Skeletal muscle satellite cell (primary cell): ENCODE measurements at regions not wholly inside any gene's neighbourhood (a gene's known extent, or its start where the extent isn't known, plus 50 kb on each side); places are given as distances from the start of the nearest gene placed in this dataset.

Experiments used
- H3K27me3 ChIP-seq: 2 replicates; pipeline ENCODE4 v1.7.0; 2013; ENCODE audit warnings: low read length; ENCODE audit not compliant: control insufficient read depth, insufficient read depth
- H3K36me3 ChIP-seq: 2 replicates; pipeline ENCODE4 v1.7.0; 2013; ENCODE audit warnings: mild to moderate bottlenecking, control low read depth, low read length; ENCODE audit not compliant: insufficient read depth
- H3K4me1 ChIP-seq: 2 replicates; pipeline ENCODE4 v1.7.0; 2013; ENCODE audit warnings: low read length; ENCODE audit not compliant: control insufficient read depth, insufficient read depth
- H3K4me2 ChIP-seq: 2 replicates; pipeline ENCODE4 v1.7.0; 2013; ENCODE audit warnings: mild to moderate bottlenecking, low read length
- H3K4me3 ChIP-seq: 2 replicates; pipeline ENCODE4 v1.7.0; 2013; ENCODE audit warnings: low read length
- H3K9ac ChIP-seq: 2 replicates; pipeline ENCODE4 v1.7.0; 2013; ENCODE audit warnings: mild to moderate bottlenecking, low read depth, low read length, moderate library complexity
- H3K9me3 ChIP-seq: replicated peaks from 2 replicates; pipeline ENCODE4 v1.7.0; 2013; ENCODE audit warnings: mild to moderate bottlenecking, control low read depth, low read length

GRCh38 chr14:49424436-49425331 is 161.5 kb downstream of the RPS29 start:
- no peaks in the 10 kb centered on the region for H3K36me3 ChIP-seq
- H3K4me1 ChIP-seq: no peaks in the 10 kb centered on the region
- H3K27me3 ChIP-seq: peaks cover 23% of the 10 kb centered on the region
- H3K9me3 ChIP-seq: no peaks in the 10 kb centered on the region
- no peak overlapping the region for H3K9ac ChIP-seq
- H3K4me3 ChIP-seq: no peak overlapping the region
- no peak overlapping the region for H3K4me2 ChIP-seq

GRCh38 chr14:49420201-49420600 is 166.0 kb downstream of the RPS29 start:
- no peaks in the 10 kb centered on the region for H3K4me1 ChIP-seq
- no peak overlapping the region for H3K4me3 ChIP-seq
- H3K9me3 ChIP-seq: no peaks in the 10 kb centered on the region
- H3K4me2 ChIP-seq: no peak overlapping the region
- H3K9ac ChIP-seq: no peak overlapping the region
- H3K27me3 ChIP-seq: peaks cover 18% of the 10 kb centered on the region
- H3K36me3 ChIP-seq: no peaks in the 10 kb centered on the region

- Histone ChIP-seq H3K36me3 (no peaks in the 10 kb centered on the region), H3K4me3 (no peak overlapping the region), H3K9ac (no peak overlapping the region), H3K9me3 (no peaks in the 10 kb centered on the region), H3K4me1 (no peaks in the 10 kb centered on the region), H3K4me2 (no peak overlapping the region), H3K27me3 (peaks cover 14% of the 10 kb centered on the region)
Measured at GRCh38 chr14:49418789-49419188, 167.4 kb downstream of the RPS29 start.

GRCh38 chr14:49417790-49418189 is 168.4 kb downstream of the RPS29 start:
- Histone ChIP-seq H3K36me3 (no peaks in the 10 kb centered on the region), H3K9ac (no peak overlapping the region), H3K4me3 (no peak overlapping the region), H3K27me3 (peaks cover 14% of the 10 kb centered on the region), H3K4me1 (no peaks in the 10 kb centered on the region), H3K9me3 (no peaks in the 10 kb centered on the region), H3K4me2 (no peak overlapping the region)

GRCh38 chr14:49408187-49408933 is 177.8 kb downstream of the RPS29 start:
- H3K27me3 ChIP-seq: peaks cover 6% of the 10 kb centered on the region
- H3K36me3 ChIP-seq: no peaks in the 10 kb centered on the region
- H3K4me1 ChIP-seq: peaks cover 19% of the 10 kb centered on the region
- H3K4me2 ChIP-seq: no peak overlapping the region
- no peak overlapping the region for H3K4me3 ChIP-seq
- H3K9ac ChIP-seq: no peak overlapping the region
- H3K9me3 ChIP-seq: no peaks in the 10 kb centered on the region

- H3K4me3 ChIP-seq: no peak overlapping the region
- peaks cover 19% of the 10 kb centered on the region for H3K4me1 ChIP-seq
- H3K36me3 ChIP-seq: no peaks in the 10 kb centered on the region
- H3K9ac ChIP-seq: peak overlapping the region; percentile 11
- peak overlapping the region; percentile 54 for H3K4me2 ChIP-seq
- H3K27me3 ChIP-seq: no peaks in the 10 kb centered on the region
- H3K9me3 ChIP-seq: no peaks in the 10 kb centered on the region
Measured at GRCh38 chr14:49405291-49405690, 180.9 kb downstream of the RPS29 start.

- H3K4me2 ChIP-seq: no peak overlapping the region
- H3K9ac ChIP-seq: no peak overlapping the region
- H3K36me3 ChIP-seq: no peaks in the 10 kb centered on the region
- no peak overlapping the region for H3K4me3 ChIP-seq
- no peaks in the 10 kb centered on the region for H3K9me3 ChIP-seq
- H3K27me3 ChIP-seq: no peaks in the 10 kb centered on the region
- peaks cover 12% of the 10 kb centered on the region for H3K4me1 ChIP-seq
Measured at GRCh38 chr14:49401373-49401772, 184.8 kb downstream of the RPS29 start.

- Histone ChIP-seq H3K4me2 (no peak overlapping the region), H3K9ac (no peak overlapping the region), H3K9me3 (no peaks in the 10 kb centered on the region), H3K4me1 (no peaks in the 10 kb centered on the region), H3K36me3 (no peaks in the 10 kb centered on the region), H3K4me3 (no peak overlapping the region), H3K27me3 (no peaks in the 10 kb centered on the region)
Measured at GRCh38 chr14:49396801-49397200, 189.4 kb downstream of the RPS29 start.

GRCh38 chr14:49381778-49382177 is 204.4 kb downstream of the RPS29 start:
- H3K9me3 ChIP-seq: no peaks in the 10 kb centered on the region
- no peak overlapping the region for H3K9ac ChIP-seq
- peaks cover 5% of the 10 kb centered on the region for H3K27me3 ChIP-seq
- no peak overlapping the region for H3K4me3 ChIP-seq
- no peaks in the 10 kb centered on the region for H3K4me1 ChIP-seq
- no peak overlapping the region for H3K4me2 ChIP-seq
- no peaks in the 10 kb centered on the region for H3K36me3 ChIP-seq

GRCh38 chr14:49367696-49368095 is 218.5 kb downstream of the RPS29 start:
- Histone ChIP-seq H3K9ac (no peak overlapping the region), H3K27me3 (no peaks in the 10 kb centered on the region), H3K4me2 (no peak overlapping the region), H3K4me1 (no peaks in the 10 kb centered on the region), H3K4me3 (no peak overlapping the region), H3K9me3 (no peaks in the 10 kb centered on the region), H3K36me3 (no peaks in the 10 kb centered on the region)

- Histone ChIP-seq H3K4me2 (no peak overlapping the region), H3K4me1 (no peaks in the 10 kb centered on the region), H3K36me3 (no peaks in the 10 kb centered on the region), H3K9ac (no peak overlapping the region), H3K9me3 (no peaks in the 10 kb centered on the region), H3K4me3 (no peak overlapping the region), H3K27me3 (no peaks in the 10 kb centered on the region)
Measured at GRCh38 chr14:49366416-49366815, 219.8 kb downstream of the RPS29 start.
